ENCODE measurements at regions not wholly inside any gene's neighbourhood (a gene's known extent, or its start where the extent isn't known, plus 50 kb on each side); places are given as distances from the start of the nearest gene placed in this dataset.

DNA sequence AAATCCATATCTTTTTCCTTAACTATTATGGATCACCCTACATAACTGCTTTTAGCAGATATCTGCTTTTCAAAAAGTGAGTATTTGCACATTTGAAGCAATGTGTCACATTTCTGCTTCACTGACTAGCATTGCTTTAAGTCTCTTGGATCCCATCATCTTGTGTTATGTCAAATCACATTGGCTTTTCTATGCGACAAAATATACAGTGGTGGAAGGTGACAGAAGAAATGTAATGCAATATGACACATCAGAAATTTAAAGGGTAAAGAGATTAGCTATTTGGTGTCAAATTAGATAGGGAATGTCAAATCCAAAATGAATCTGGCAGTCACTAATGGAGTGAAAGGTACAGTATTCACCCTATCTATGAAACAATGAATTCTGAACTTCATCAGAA lies 1282.1 kb upstream of the PCDH20 start:
- TF ChIP-seq, protein P1, sequence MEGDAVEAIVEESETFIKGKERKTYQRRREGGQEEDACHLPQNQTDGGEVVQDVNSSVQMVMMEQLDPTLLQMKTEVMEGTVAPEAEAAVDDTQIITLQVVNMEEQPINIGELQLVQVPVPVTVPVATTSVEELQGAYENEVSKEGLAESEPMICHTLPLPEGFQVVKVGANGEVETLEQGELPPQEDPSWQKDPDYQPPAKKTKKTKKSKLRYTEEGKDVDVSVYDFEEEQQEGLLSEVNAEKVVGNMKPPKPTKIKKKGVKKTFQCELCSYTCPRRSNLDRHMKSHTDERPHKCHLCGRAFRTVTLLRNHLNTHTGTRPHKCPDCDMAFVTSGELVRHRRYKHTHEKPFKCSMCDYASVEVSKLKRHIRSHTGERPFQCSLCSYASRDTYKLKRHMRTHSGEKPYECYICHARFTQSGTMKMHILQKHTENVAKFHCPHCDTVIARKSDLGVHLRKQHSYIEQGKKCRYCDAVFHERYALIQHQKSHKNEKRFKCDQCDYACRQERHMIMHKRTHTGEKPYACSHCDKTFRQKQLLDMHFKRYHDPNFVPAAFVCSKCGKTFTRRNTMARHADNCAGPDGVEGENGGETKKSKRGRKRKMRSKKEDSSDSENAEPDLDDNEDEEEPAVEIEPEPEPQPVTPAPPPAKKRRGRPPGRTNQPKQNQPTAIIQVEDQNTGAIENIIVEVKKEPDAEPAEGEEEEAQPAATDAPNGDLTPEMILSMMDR (IDR thresholded peaks at IDR 0.05; ENCODE audit: poor library complexity) = no peak
- no peak for TF ChIP-seq EZH2phosphoT487 (IDR thresholded peaks at IDR 0.05; ENCODE audit: low read depth, severe bottlenecking, unreplicated experiment)
- TF ChIP-seq EZH2 (IDR thresholded peaks at IDR 0.05; ENCODE audit: borderline replicate concordance) = no peak

Data from hepatocyte (in vitro differentiated cells).